ENCODE measurements at regions not wholly inside any gene's neighbourhood (a gene's known extent, or its start where the extent isn't known, plus 50 kb on each side); places are given as distances from the start of the nearest gene placed in this dataset.

- TF ChIP-seq NR2C2 (CRISPR knock-in tag; IDR thresholded peaks at IDR 0.05) (no peak), ZNF281 (CRISPR knock-in tag; IDR thresholded peaks at IDR 0.05) (no peak), MAX (CRISPR knock-in tag; IDR thresholded peaks at IDR 0.05) (no peak), TCF7 (CRISPR knock-in tag; IDR thresholded peaks at IDR 0.05; ENCODE audit: low read depth) (no peak), PRRX2 (CRISPR knock-in tag; IDR thresholded peaks at IDR 0.05) (no peak), CTCF (IDR thresholded peaks at IDR 0.05) (no peak), STAT6 (CRISPR knock-in tag; conservative IDR thresholded peaks at IDR 0.05; ENCODE audit: low read depth) (no peak), TEAD1 (CRISPR knock-in tag; IDR thresholded peaks at IDR 0.05) (no peak)
- TF ChIP-seq, protein P1, sequence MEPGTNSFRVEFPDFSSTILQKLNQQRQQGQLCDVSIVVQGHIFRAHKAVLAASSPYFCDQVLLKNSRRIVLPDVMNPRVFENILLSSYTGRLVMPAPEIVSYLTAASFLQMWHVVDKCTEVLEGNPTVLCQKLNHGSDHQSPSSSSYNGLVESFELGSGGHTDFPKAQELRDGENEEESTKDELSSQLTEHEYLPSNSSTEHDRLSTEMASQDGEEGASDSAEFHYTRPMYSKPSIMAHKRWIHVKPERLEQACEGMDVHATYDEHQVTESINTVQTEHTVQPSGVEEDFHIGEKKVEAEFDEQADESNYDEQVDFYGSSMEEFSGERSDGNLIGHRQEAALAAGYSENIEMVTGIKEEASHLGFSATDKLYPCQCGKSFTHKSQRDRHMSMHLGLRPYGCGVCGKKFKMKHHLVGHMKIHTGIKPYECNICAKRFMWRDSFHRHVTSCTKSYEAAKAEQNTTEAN (CRISPR knock-in tag; IDR thresholded peaks at IDR 0.05) = no peak
- TF ChIP-seq, protein P2, sequence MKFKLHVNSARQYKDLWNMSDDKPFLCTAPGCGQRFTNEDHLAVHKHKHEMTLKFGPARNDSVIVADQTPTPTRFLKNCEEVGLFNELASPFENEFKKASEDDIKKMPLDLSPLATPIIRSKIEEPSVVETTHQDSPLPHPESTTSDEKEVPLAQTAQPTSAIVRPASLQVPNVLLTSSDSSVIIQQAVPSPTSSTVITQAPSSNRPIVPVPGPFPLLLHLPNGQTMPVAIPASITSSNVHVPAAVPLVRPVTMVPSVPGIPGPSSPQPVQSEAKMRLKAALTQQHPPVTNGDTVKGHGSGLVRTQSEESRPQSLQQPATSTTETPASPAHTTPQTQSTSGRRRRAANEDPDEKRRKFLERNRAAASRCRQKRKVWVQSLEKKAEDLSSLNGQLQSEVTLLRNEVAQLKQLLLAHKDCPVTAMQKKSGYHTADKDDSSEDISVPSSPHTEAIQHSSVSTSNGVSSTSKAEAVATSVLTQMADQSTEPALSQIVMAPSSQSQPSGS (CRISPR knock-in tag; IDR thresholded peaks at IDR 0.05; ENCODE audit: borderline replicate concordance, low read depth) = no peak
Measured at GRCh38 chr15:96027501-96027900, 303.0 kb upstream of the NR2F2 start.
